Ovary (tissue), 7 donors: ENCODE measurements at regions not wholly inside any gene's neighbourhood (a gene's known extent, or its start where the extent isn't known, plus 50 kb on each side); places are given as distances from the start of the nearest gene placed in this dataset.
"Not testable (repeated sequence)": the region's sequence is repeated elsewhere in the genome, so short reads cannot be mapped to it uniquely, and the experiment has no call there.

ENCODE experiments used
- DNase-seq, 5 donors: peaks; one replicate each; pipeline ENCODE4 v3.0.0-alpha.2; 2019 to 2020
- H3K27ac ChIP-seq, 2 donors: fragments of 200-600 bp; one replicate each; pipeline versions ENCODE4 v1.5.1 to v1.8.0; 2019 to 2022
- H3K27me3 ChIP-seq: fragments of 200-600 bp; one replicate; pipeline ENCODE4 v1.8.0; 2022
- H3K36me3 ChIP-seq: fragments of 200-600 bp; sonication (generic); one replicate; pipeline ENCODE4 v1.5.1; 2019
- H3K4me1 ChIP-seq: one replicate; pipeline ENCODE4 v1.8.1; 2013; ENCODE audit warnings: mild to moderate bottlenecking, moderate library complexity; ENCODE audit not compliant: insufficient read depth
- H3K4me3 ChIP-seq: fragments of 200-600 bp; sonication (generic); one replicate; pipeline ENCODE4 v1.5.1; 2017
- H3K9me3 ChIP-seq, 2 donors: fragments of 200-600 bp in 1 of 2; sonication (generic) in 1 of 2; one replicate each; pipeline versions ENCODE4 v1.5.1 to v1.8.1; 2013 to 2019; ENCODE audit warnings: mild to moderate bottlenecking in 1 of 2, moderate library complexity in 1 of 2
- WGBS, 3 donors: extraction: QIAGEN DNeasy Blood & Tissue Kit in 1 of 3; methylation state at CpG; one replicate each; pipeline versions ENCODE4 v1.1.5 to v1.1.7; 2013 to 2017; 5-methylcytosine and 5-hydroxymethylcytosine counted together
- intact Hi-C, 4 donors: fragments of 100-400 bp; cut with DNase I; formaldehyde crosslinking; loops; one replicate each; pipeline versions ENCODE4 v1.11.0 to v1.15.1; 2022 to 2023
- donor health status: DM: no; HTN: no; CAD: no; lungs with moderate emphysema.
- donor health status: DM: no; HTN: no; CAD: no.
- donor health status: Bipolar disorder and iron deficiency.
- donor health status: DM: no; HTN: no; CAD: no.
- donor health status: DM: yes; HTN: yes; CAD: no.

DNA sequence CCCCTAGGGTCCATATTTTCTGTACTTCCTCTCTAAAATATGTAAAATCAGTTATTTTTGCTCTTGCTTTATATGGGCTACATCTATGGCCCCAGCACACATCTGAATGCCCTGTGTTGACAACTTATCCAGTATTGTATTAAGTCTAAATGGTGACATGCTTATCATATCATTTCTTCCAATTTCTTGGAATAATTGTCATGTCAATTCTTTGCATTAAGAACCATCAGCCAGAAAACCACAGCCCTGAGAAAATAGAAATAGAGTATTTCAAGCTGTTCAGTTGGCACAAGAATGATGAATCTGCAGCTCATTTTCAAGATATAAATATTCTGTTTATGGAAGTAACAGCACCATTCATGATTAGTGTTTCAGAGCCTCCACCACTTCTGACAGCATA, 421.8 kb downstream of the RPIA start:
- H3K4me3 ChIP-seq, H3K27me3 ChIP-seq, DNase-seq, H3K9me3 ChIP-seq, H3K4me1 ChIP-seq, H3K27ac ChIP-seq, intact Hi-C loops, H3K36me3 ChIP-seq: not testable (repeated sequence)

DNA sequence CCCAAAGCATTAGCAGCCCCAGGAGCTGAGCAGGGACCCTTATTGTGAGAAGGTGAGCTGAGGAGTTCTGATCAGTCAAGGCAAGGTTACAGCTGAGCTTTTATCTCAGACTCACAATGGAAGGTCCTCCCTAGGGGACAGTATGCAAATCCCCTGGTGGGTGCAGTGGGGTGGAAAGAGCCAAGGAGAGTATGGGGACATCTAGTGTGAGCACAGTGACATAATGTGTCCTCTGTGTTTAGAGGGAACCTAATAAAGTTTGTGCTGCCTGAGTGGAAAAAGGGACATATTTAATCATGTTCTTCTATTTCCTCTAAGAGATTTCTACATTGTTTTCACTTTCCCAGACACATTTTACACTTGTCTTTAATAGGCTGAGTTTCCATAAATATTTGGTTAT, 438.0 kb downstream of the RPIA start:
- H3K27ac ChIP-seq, intact Hi-C loops, DNase-seq, H3K27me3 ChIP-seq, H3K4me3 ChIP-seq, H3K4me1 ChIP-seq, H3K9me3 ChIP-seq, H3K36me3 ChIP-seq: not testable (repeated sequence)

DNA sequence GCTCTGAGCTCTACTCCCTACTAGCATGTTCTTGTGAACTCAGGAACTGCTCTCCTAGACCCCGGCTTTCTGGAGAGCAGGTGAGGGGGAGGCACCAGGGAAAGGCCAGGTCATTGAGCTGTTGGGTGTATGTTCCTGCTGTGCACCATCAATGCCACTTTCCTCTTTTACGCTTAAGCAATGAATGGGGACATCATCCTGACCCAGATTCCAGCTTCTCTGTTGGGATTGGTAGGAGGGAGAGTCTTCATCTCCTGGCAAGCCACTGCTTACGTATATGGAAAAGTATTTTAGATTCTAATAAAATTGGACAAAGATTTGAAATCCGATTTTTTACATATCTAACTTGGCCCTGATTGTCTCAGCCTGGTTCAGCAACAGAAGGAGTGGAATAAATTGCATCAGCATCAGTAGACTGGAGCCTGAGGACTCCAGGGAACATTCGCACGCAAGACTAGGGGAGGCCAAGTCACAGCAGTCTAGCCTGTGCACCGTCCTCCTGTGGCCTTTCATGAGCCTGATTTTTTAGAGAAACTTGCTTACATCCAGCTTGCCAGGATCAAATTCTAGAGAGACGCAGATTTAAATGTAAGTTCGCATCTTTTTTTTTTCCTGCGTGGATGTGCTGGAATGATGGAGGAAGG, 439.3 kb downstream of the RPIA start:
- H3K36me3 ChIP-seq: not testable (repeated sequence)

DNA sequence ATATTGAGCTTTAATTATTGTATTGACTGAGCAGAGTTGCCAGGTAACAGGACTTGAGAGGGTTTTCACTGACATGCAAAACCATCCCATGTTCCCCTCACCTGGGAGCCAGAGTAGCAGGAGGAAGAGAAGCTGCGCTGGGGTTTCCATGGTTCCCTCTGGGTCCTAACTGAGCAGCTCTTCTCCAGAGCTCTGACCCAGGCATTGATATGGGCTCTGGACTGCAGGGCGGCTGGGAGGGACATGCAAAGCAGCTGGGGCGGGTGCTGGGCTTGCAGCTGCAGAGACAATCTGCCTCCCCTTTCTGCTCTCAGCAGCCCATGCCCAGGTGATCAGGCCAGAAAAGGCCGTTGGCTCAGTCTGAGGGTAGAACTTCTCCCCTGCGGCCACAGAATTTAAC, 451.5 kb downstream of the RPIA start:
- intact Hi-C loops: not testable (repeated sequence)
- WGBS, 3 donors: 9 to 39% (median 35%) methylated on average over 5 of the region's 5 CpGs

More for the DNA sequence above, 439.3 kb downstream of the RPIA start:
- intact Hi-C loops, H3K27ac ChIP-seq, H3K9me3 ChIP-seq, H3K4me1 ChIP-seq, H3K27me3 ChIP-seq, DNase-seq, H3K4me3 ChIP-seq: not testable (repeated sequence)
- WGBS, 3 donors: 73 to 78% (median 76%) methylated on average over 10 of the region's 10 CpGs

DNA sequence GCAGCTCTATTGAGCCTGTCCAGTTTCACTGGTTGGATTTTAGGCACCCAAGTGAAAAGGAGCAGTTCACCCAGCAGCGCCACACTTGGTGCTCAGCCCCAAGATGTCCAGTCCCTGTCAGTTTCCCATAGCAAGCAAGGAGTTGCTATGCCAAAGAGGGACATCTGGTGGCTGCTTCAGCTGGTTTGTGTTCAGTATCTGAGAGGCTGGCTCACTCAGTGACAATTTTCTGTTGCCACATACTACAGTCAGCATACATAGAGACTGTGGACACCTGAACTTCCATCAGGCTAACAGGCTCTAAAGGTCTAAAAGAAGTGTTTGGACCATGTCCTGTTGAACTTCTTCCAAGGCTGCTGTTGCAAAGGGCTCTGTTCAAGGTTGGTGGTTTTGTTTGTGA, 453.9 kb downstream of the RPIA start:
- H3K4me1 ChIP-seq, H3K9me3 ChIP-seq, H3K36me3 ChIP-seq, intact Hi-C loops, H3K27me3 ChIP-seq, DNase-seq, H3K27ac ChIP-seq, H3K4me3 ChIP-seq: not testable (repeated sequence)
- 90% methylated on average over 1 of the region's 1 CpG for WGBS, 3 donors

More for the DNA sequence above, 451.5 kb downstream of the RPIA start:
- H3K4me1 ChIP-seq, DNase-seq, H3K27me3 ChIP-seq, H3K27ac ChIP-seq, H3K4me3 ChIP-seq, H3K9me3 ChIP-seq, H3K36me3 ChIP-seq: not testable (repeated sequence)

DNA sequence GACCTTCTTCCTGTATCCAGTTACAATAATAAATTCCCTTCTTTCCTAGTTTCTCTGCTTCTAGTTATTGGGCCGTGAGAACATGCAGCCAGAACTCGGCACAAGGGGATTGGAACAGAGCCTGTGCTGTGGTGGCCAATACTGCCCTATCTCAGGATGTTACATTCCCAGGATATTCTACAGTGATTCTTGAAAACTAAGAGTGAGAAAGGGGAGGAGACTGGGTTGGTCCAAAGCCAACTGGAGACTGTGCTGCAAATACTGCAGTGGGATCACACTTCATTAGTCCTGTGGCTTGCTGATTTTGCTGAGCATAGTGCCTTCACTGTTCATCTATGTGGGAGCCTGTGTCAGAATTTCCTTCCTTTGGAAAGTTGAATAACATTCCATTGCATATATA, 456.8 kb downstream of the RPIA start:
- 0 to 3% (median 2%) methylated on average over 2 of the region's 2 CpGs for WGBS, 3 donors
- H3K4me3 ChIP-seq, intact Hi-C loops, H3K27me3 ChIP-seq, DNase-seq, H3K9me3 ChIP-seq, H3K36me3 ChIP-seq, H3K4me1 ChIP-seq, H3K27ac ChIP-seq: not testable (repeated sequence)

DNA sequence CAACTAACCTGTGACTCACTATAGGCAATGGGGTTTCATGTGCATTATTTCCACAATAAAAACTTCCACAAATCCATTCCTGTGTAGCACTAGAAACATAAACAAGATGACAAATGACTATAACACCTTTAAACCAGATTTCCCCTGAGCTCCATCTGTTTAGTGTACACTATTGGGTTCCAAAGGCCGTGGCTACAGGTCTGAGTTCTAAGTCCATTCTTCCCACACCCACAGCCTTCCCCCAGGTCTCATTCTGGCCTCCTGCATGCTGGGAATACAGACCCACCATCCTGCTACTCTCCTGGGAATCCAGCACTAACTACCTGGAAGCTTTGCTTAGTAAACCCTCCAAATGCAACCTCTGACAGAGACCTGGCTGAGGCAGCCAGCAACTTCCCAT, 460.2 kb downstream of the RPIA start:
- H3K4me3 ChIP-seq, H3K36me3 ChIP-seq, H3K4me1 ChIP-seq, intact Hi-C loops, DNase-seq, H3K27me3 ChIP-seq, H3K27ac ChIP-seq, H3K9me3 ChIP-seq: not testable (repeated sequence)
- 38 to 77% (median 54%) methylated on average over 1 of the region's 1 CpG for WGBS, 3 donors

DNA sequence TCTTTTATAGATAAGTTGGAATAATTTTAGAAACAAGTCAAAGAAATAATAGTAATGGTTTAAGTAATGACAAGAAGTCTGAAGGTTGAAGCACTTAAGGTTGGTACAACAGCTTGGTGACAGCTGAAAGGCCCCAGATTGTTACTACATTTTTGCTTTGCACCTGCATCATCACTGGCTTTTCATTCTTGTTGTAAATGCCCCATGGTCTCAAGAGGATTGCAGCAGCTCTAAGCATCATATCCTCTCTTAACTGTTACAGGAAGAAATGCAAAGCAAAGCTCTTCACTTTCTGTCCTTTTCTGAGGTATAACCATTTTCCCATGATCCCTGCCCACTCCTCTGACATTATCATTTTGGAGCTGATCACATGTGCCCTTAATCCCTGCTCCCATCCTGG, 461.0 kb downstream of the RPIA start:
- H3K36me3 ChIP-seq, H3K4me3 ChIP-seq, DNase-seq, intact Hi-C loops, H3K4me1 ChIP-seq, H3K9me3 ChIP-seq, H3K27ac ChIP-seq, H3K27me3 ChIP-seq: not testable (repeated sequence)

DNA sequence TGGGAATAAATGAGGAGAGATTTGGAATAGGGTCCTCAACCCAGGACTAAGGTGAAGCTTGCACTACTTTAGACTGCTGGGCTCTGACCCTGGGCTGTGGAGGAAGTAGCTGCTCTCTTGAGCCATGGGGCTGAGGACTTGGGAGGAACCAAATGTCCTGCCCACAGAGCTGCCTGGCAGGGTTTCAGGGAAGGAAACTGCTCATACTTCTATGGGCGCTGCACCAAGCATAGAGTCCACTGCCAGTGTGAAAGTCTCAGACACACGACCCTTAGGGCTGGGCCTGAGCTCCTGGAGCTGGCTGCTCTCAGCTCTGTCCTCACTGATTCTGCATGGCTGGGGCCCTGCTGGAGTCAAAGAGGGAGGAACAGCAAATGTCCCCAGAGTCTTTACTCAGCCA, 461.7 kb downstream of the RPIA start:
- DNase-seq, H3K27ac ChIP-seq, H3K9me3 ChIP-seq, H3K4me1 ChIP-seq, H3K27me3 ChIP-seq, H3K4me3 ChIP-seq, H3K36me3 ChIP-seq, intact Hi-C loops: not testable (repeated sequence)
- 34 to 53% (median 40%) methylated on average over 2 of the region's 2 CpGs for WGBS, 3 donors

DNA sequence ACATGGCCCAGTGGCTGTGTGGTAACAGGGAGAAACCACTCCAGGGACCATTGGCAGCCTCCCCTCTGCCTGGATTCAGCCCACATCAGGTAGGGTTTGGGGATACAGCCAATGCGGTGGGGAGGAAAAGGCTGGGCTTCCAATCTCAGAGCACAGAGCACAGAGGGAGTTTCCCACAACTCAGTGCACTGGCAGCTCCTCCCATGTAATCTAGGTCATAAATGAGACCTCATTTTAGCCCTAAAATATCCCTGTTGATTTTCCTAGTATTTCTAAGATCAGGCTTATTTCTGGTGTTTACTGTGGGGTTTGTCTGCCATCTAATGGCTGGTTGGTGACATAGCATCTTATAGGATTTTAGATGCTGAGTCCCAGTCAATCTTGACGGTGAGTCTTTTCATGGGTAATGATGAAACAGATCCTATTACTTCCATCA, 462.8 kb downstream of the RPIA start:
- H3K4me3 ChIP-seq, H3K27me3 ChIP-seq, intact Hi-C loops: not testable (repeated sequence)

DNA sequence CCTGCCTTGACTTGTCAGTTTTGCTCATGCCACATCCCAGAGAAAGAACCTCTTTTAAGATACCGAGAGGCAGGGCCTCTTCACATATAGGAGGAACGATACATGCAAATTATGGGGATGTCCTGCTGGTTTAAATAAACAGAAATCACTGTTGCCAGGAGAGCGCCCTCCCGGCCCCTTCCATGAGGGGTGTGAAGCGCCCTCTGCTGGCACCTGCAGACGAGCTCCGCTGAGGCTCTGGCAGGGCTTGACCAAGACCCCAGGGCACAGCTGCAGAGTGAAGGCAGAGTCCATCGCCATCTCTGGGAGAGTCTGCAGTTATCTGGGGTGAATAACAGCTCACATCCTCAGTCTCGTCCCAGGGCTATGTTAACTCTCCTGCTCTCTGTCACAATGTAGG, 468.8 kb downstream of the RPIA start:
- H3K4me1 ChIP-seq, H3K27me3 ChIP-seq, H3K27ac ChIP-seq, H3K4me3 ChIP-seq, DNase-seq, intact Hi-C loops, H3K9me3 ChIP-seq, H3K36me3 ChIP-seq: not testable (repeated sequence)
- 3% methylated on average over 5 of the region's 9 CpGs; no CpG with 5 or more reads in 2 of the 3 donors for WGBS, 3 donors

More for the DNA sequence above, 462.8 kb downstream of the RPIA start:
- not testable (repeated sequence) for H3K36me3 ChIP-seq, DNase-seq, H3K4me1 ChIP-seq, H3K27ac ChIP-seq, H3K9me3 ChIP-seq
- 19% methylated on average over 2 of the region's 2 CpGs; no CpG with 5 or more reads in 2 of the 3 donors for WGBS, 3 donors

DNA sequence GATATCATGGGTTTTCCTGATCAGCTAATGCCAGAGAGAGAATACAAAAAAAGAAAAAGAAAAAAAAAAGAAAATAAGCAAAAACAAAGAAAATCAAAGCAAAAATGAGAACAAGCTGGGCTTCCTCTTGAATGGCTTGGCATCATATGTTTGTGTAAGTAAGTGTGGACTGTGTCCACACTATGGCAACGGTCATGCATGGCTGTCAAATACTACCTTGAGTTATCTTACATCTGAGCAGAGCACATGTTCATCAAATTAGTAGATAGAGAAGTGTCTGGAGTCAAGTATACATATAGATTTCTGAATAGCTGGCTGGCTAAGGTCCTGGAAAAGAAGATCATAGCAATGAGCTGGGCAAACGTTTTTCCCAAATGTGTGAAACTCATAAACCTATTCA, 470.2 kb downstream of the RPIA start:
- H3K4me1 ChIP-seq, H3K36me3 ChIP-seq, H3K27me3 ChIP-seq, DNase-seq, H3K4me3 ChIP-seq, H3K9me3 ChIP-seq, intact Hi-C loops, H3K27ac ChIP-seq: not testable (repeated sequence)
- 16 to 38% (median 25%) methylated on average over 2 of the region's 2 CpGs for WGBS, 3 donors
